Neural progenitor cell (in vitro differentiated cells): ENCODE measurements at regions not wholly inside any gene's neighbourhood (a gene's known extent, or its start where the extent isn't known, plus 50 kb on each side); places are given as distances from the start of the nearest gene placed in this dataset.

Experiments used
- DNase-seq: peaks from one replicate; pipeline ENCODE4 v3.0.0-alpha.2; 2016; ENCODE audit warnings: low spot score
- H2AFZ ChIP-seq: fragments of 200-600 bp; sonication (generic); replicated peaks from 2 replicates; pipeline ENCODE4 v1.6.1; 2016; ENCODE audit warnings: antibody characterized with exemption
- H3F3A ChIP-seq: fragments of 200-600 bp; sonication (generic); 2 replicates; pipeline ENCODE4 v1.6.1; 2016; ENCODE audit warnings: antibody characterized with exemption, low read depth
- H3K27ac ChIP-seq: fragments of 200-600 bp; sonication (generic); 2 replicates; pipeline ENCODE4 v1.5.1; 2016; ENCODE audit warnings: mild to moderate bottlenecking
- H3K27me3 ChIP-seq: fragments of 200-600 bp; sonication (generic); 2 replicates; pipeline ENCODE4 v1.6.1; 2016; ENCODE audit warnings: mild to moderate bottlenecking, moderate library complexity
- H3K36me3 ChIP-seq: fragments of 200-600 bp; sonication (generic); 2 replicates; pipeline ENCODE4 v1.5.1; 2016
- H3K4me1 ChIP-seq: fragments of 200-600 bp; sonication (generic); 2 replicates; pipeline ENCODE4 v1.6.1; 2016; ENCODE audit warnings: mixed run types
- H3K4me2 ChIP-seq: fragments of 200-600 bp; sonication (generic); 2 replicates; pipeline ENCODE4 v1.6.1; 2016
- H3K4me3 ChIP-seq: fragments of 200-600 bp; sonication (generic); 2 replicates; pipeline ENCODE4 v1.5.1; 2016
- H3K79me2 ChIP-seq: fragments of 200-600 bp; sonication (generic); 2 replicates; pipeline ENCODE4 v1.6.1; 2016; ENCODE audit warnings: low read depth
- H3K9ac ChIP-seq: fragments of 200-600 bp; sonication (generic); 2 replicates; pipeline ENCODE4 v1.6.1; 2016
- H3K9me3 ChIP-seq: fragments of 200-600 bp; sonication (generic); 2 replicates; pipeline ENCODE4 v1.5.1; 2016; ENCODE audit warnings: low read depth
- H4K20me1 ChIP-seq: fragments of 200-600 bp; sonication (generic); 2 replicates; pipeline ENCODE4 v1.6.1; 2016; ENCODE audit warnings: low read depth
- H3K27ac Mint-ChIP-seq: 3 replicates; pipeline ENCODE4 v1.8.0; 2021; ENCODE audit warnings: mixed read lengths
- H3K27me3 Mint-ChIP-seq: 2 replicates; pipeline ENCODE4 v1.8.0; 2022; ENCODE audit warnings: low read depth, mild to moderate bottlenecking, inconsistent platforms, moderate library complexity, mixed read lengths; ENCODE audit not compliant: insufficient read depth
- H3K36me3 Mint-ChIP-seq: 3 replicates; pipeline ENCODE4 v1.8.0; 2021; ENCODE audit warnings: mixed read lengths
- H3K4me1 Mint-ChIP-seq: 3 replicates; pipeline ENCODE4 v1.8.0; 2021; ENCODE audit warnings: mixed read lengths
- H3K4me3 Mint-ChIP-seq: 3 replicates; pipeline ENCODE4 v1.8.0; 2021; ENCODE audit warnings: mild to moderate bottlenecking, moderate library complexity, mixed read lengths
- H3K9me3 Mint-ChIP-seq: 3 replicates; pipeline ENCODE4 v1.8.0; 2020; ENCODE audit warnings: mixed read lengths
- CTCF ChIP-seq: fragments of 200-600 bp; sonication (generic); IDR thresholded peaks from 2 replicates; pipeline ENCODE4 v1.5.1; 2017; ENCODE audit warnings: antibody characterized with exemption, mild to moderate bottlenecking
- EZH2 ChIP-seq: fragments of 200-600 bp; sonication (generic); IDR thresholded peaks from 2 replicates; pipeline ENCODE4 v1.6.1; 2017; ENCODE audit warnings: antibody characterized with exemption, mild to moderate bottlenecking, moderate library complexity
- EZH2phosphoT487 ChIP-seq: fragments of 200-600 bp; sonication (generic); IDR thresholded peaks from 2 replicates; pipeline ENCODE4 v1.6.1; 2017; ENCODE audit warnings: antibody characterized with exemption

GRCh38 chr17:79244665-79245064 is 170.0 kb downstream of the ENGASE start:
- TF ChIP-seq EZH2 (no peak), CTCF (no peak), EZH2phosphoT487 (no peak)

DNA sequence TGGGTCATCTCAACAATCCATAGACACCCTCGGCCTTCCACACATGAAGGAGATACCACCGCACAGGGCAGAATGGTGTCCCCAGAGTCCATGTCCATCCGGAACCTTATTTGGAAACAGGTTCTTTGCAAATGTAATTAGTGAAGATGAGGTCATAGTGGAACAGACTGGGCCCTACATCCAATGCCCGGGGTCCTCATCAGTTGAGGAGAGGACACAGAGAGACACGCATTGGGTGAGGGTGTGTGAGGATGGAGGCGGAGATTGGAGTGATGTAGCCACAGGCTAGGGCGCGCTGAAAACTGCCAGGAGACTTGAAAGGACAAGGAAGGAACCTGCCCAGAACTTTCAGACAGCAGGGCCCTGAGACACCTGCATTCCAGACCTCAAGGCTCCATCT is 169.4 kb downstream of the ENGASE start:
- Histone ChIP-seq H3K79me2 (no peaks in the 10 kb centered on the region), H3K4me3 (no peak overlapping the region), H3K27me3 (no peaks in the 10 kb centered on the region), H3K4me2 (no peak overlapping the region), H4K20me1 (no peaks in the 10 kb centered on the region), H3K9me3 (no peaks in the 10 kb centered on the region), H2AFZ (no peak overlapping the region), H3K36me3 (no peaks in the 10 kb centered on the region), H3K4me1 (no peaks in the 10 kb centered on the region), H3K27ac (no peak overlapping the region), H3K9ac (no peak overlapping the region), H3F3A (no peaks in the 10 kb centered on the region)
- DNase-seq: no peak
- Mint-ChIP-seq H3K4me3 (no peak overlapping the region), H3K27ac (no peak overlapping the region), H3K36me3 (no peaks in the 10 kb centered on the region), H3K9me3 (no peaks in the 10 kb centered on the region), H3K27me3 (peaks cover 4% of the 10 kb centered on the region), H3K4me1 (no peaks in the 10 kb centered on the region)
- no peak for TF ChIP-seq EZH2phosphoT487
- no peak for TF ChIP-seq CTCF
- TF ChIP-seq EZH2: no peak

More at GRCh38 chr17:79244665-79245064, 170.0 kb downstream of the ENGASE start:
- no peak overlapping the region for H3K27ac Mint-ChIP-seq
- H3K27me3 ChIP-seq: no peaks in the 10 kb centered on the region
- no peaks in the 10 kb centered on the region for H3K9me3 Mint-ChIP-seq
- H3K79me2 ChIP-seq: no peaks in the 10 kb centered on the region
- no peaks in the 10 kb centered on the region for H3K4me1 Mint-ChIP-seq
- H3F3A ChIP-seq: no peaks in the 10 kb centered on the region
- H3K4me2 ChIP-seq: no peak overlapping the region
- no peaks in the 10 kb centered on the region for H3K36me3 ChIP-seq
- no peak overlapping the region for H3K9ac ChIP-seq
- H3K27ac ChIP-seq: no peak overlapping the region
- H3K9me3 ChIP-seq: no peaks in the 10 kb centered on the region
- H3K4me3 Mint-ChIP-seq: no peak overlapping the region
- no peaks in the 10 kb centered on the region for H4K20me1 ChIP-seq
- H3K4me1 ChIP-seq: no peaks in the 10 kb centered on the region
- no peak for DNase-seq
- no peak overlapping the region for H2AFZ ChIP-seq
- no peak overlapping the region for H3K4me3 ChIP-seq
- H3K27me3 Mint-ChIP-seq: peaks cover 4% of the 10 kb centered on the region
- H3K36me3 Mint-ChIP-seq: no peaks in the 10 kb centered on the region

DNA sequence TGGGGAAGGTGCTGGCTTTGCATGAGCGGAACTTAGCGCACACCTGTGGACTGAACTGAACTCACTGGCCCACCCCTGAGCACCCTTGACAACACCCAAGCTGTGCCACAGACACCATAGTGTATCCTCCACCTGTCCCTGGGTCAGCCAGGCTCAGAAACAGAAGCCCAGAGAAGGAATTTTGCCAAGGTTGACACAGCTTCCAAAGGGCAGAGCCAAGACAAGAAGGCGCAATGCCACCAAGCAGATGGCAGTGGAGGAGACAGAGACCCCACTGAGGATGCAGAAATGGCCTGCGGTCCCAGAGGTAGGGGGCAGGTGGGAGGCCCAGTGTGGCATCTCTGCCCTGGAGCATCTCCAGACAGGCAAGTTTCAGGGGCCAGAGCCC is 169.0 kb downstream of the ENGASE start:
- H3K4me3 Mint-ChIP-seq: no peak overlapping the region
- Histone ChIP-seq H3K9me3 (no peaks in the 10 kb centered on the region), H3K36me3 (no peaks in the 10 kb centered on the region), H3F3A (no peaks in the 10 kb centered on the region), H3K4me2 (no peak overlapping the region), H4K20me1 (no peaks in the 10 kb centered on the region), H3K79me2 (no peaks in the 10 kb centered on the region), H3K9ac (no peak overlapping the region), H3K4me3 (no peak overlapping the region), H3K4me1 (no peaks in the 10 kb centered on the region), H2AFZ (no peak overlapping the region), H3K27me3 (no peaks in the 10 kb centered on the region), H3K27ac (no peak overlapping the region)
- H3K27me3 Mint-ChIP-seq: peaks cover 5% of the 10 kb centered on the region
- TF ChIP-seq EZH2 (no peak), EZH2phosphoT487 (no peak)
- DNase-seq: no peak
- no peaks in the 10 kb centered on the region for H3K4me1 Mint-ChIP-seq
- no peaks in the 10 kb centered on the region for H3K9me3 Mint-ChIP-seq
- no peaks in the 10 kb centered on the region for H3K36me3 Mint-ChIP-seq
- H3K27ac Mint-ChIP-seq: no peak overlapping the region

GRCh38 chr17:79242873-79243602 is 168.4 kb downstream of the ENGASE start:
- no peaks in the 10 kb centered on the region for H3K36me3 ChIP-seq
- no peak overlapping the region for H3K27ac ChIP-seq
- TF ChIP-seq CTCF (no peak), EZH2 (no peak), EZH2phosphoT487 (no peak)
- Mint-ChIP-seq H3K27me3 (peaks cover 6% of the 10 kb centered on the region), H3K4me1 (no peaks in the 10 kb centered on the region), H3K9me3 (no peaks in the 10 kb centered on the region), H3K27ac (no peak overlapping the region), H3K36me3 (no peaks in the 10 kb centered on the region), H3K4me3 (no peak overlapping the region)
- DNase-seq: no peak
- no peaks in the 10 kb centered on the region for H3K79me2 ChIP-seq
- H3K9me3 ChIP-seq: no peaks in the 10 kb centered on the region
- H3F3A ChIP-seq: no peaks in the 10 kb centered on the region
- H3K27me3 ChIP-seq: no peaks in the 10 kb centered on the region
- no peak overlapping the region for H2AFZ ChIP-seq
- H4K20me1 ChIP-seq: no peaks in the 10 kb centered on the region
- no peaks in the 10 kb centered on the region for H3K4me1 ChIP-seq
- no peak overlapping the region for H3K9ac ChIP-seq
- H3K4me3 ChIP-seq: no peak overlapping the region
- H3K4me2 ChIP-seq: no peak overlapping the region
